SJCRH30 (cell line): ENCODE measurements at regions not wholly inside any gene's neighbourhood (a gene's known extent, or its start where the extent isn't known, plus 50 kb on each side); places are given as distances from the start of the nearest gene placed in this dataset.
A peak's percentile ranks its signal among the peaks of the same experiment; 100 is the strongest.

Experiments
- DNase-seq, 2 experiments: peaks; one replicate each; pipeline ENCODE4 v3.0.0-alpha.2; 2015 to 2020
- H3K27ac ChIP-seq: fragments of 250-450 bp; sonication (Bioruptor Pico); 2 replicates; pipeline ENCODE4 v1.5.1; 2020; ENCODE audit warnings: mild to moderate bottlenecking, moderate library complexity
- H3K27me3 ChIP-seq: fragments of 250-450 bp; sonication (Bioruptor Pico); 2 replicates; pipeline ENCODE4 v1.5.1; 2020; ENCODE audit warnings: mild to moderate bottlenecking, moderate library complexity
- H3K36me3 ChIP-seq: fragments of 250-450 bp; sonication (Bioruptor Pico); 2 replicates; pipeline ENCODE4 v1.5.1; 2020; ENCODE audit warnings: mild to moderate bottlenecking, moderate library complexity
- H3K4me1 ChIP-seq: fragments of 250-450 bp; sonication (Bioruptor Pico); 2 replicates; pipeline ENCODE4 v1.5.1; 2020; ENCODE audit warnings: mild to moderate bottlenecking, moderate library complexity
- H3K4me3 ChIP-seq: fragments of 250-450 bp; sonication (Bioruptor Pico); 2 replicates; pipeline ENCODE4 v1.5.1; 2020; ENCODE audit warnings: mild to moderate bottlenecking, moderate library complexity
- H3K9me3 ChIP-seq: fragments of 250-450 bp; sonication (Bioruptor Pico); replicated peaks from 2 replicates; pipeline ENCODE4 v1.5.1; 2020; ENCODE audit warnings: mild to moderate bottlenecking, moderate library complexity

- Histone ChIP-seq H3K27ac (no peak overlapping the region), H3K36me3 (no peaks in the 10 kb centered on the region), H3K4me3 (no peak overlapping the region), H3K9me3 (no peaks in the 10 kb centered on the region), H3K4me1 (no peaks in the 10 kb centered on the region), H3K27me3 (no peaks in the 10 kb centered on the region)
- DNase-seq: no peak
These were observed 599.9 kb upstream of the RGS18 start for GRCh38 chr1:191558379-191558778.

DNA sequence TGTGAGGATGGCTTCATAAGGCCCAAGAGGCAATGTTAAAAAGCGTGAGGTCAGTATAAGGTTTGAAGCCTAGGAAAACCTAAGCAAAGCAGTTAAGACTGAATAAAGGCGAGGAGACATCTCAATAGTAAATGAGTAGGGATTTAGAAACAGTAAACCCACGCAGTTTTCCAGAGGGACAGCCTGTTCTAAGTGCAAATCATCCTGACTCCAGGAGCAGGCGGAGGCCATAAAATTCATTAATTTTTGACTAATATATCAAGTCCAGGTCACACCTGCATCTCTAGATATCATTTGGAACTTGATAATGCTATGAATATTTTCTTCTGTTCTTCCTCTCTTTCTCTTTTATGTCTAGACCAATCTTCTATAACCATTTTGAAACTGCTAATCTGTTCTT is 597.0 kb upstream of the RGS18 start:
- Histone ChIP-seq H3K27me3 (no peaks in the 10 kb centered on the region), H3K4me3 (no peak overlapping the region), H3K9me3 (no peaks in the 10 kb centered on the region), H3K36me3 (no peaks in the 10 kb centered on the region), H3K4me1 (no peaks in the 10 kb centered on the region), H3K27ac (no peak overlapping the region)
- DNase-seq: no peak

DNA sequence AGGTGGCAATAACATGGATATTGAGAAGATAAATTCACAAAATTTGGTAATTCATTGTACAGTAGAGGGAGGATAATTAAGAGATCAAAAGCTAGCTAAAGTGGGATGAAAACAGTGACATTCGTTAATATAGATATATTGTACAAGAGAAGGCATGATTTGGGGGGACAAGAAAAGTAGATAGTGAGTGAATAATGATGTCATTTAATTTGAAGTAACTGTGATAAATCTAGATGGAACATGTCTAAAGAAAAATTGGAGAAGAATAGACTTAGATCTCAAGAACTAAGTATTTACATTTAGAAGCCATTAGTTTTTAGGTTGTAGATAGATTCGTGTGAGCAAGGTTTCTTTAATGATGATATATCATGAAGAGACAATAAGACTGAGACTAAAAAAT is 594.0 kb upstream of the RGS18 start:
- DNase-seq: no peak
- Histone ChIP-seq H3K9me3 (no peaks in the 10 kb centered on the region), H3K4me1 (no peaks in the 10 kb centered on the region), H3K27ac (no peak overlapping the region), H3K27me3 (no peaks in the 10 kb centered on the region), H3K4me3 (no peak overlapping the region), H3K36me3 (no peaks in the 10 kb centered on the region)

DNA sequence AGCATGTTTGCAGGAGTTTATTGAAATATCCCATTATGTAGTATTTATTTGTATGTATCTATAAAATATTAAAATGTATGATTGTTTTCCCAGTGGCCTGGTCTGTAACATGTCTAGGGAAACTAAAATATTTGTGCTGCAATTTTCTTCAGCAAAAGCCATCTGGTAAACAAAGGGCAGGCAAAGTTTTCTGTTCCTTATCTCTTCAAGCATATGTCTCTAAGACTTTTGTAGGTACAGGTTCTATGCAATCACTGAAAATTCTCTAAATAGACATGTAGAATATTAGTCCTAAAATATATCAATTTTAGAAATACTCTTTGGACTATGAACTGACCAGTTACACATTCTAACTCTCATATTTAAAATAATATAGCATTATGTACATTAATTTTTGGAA is 585.8 kb upstream of the RGS18 start:
- H3K4me3 ChIP-seq: no peak overlapping the region
- H3K36me3 ChIP-seq: no peaks in the 10 kb centered on the region
- H3K27ac ChIP-seq: no peak overlapping the region
- H3K9me3 ChIP-seq: no peaks in the 10 kb centered on the region
- no peak for DNase-seq
- no peaks in the 10 kb centered on the region for H3K4me1 ChIP-seq
- H3K27me3 ChIP-seq: no peaks in the 10 kb centered on the region

DNA sequence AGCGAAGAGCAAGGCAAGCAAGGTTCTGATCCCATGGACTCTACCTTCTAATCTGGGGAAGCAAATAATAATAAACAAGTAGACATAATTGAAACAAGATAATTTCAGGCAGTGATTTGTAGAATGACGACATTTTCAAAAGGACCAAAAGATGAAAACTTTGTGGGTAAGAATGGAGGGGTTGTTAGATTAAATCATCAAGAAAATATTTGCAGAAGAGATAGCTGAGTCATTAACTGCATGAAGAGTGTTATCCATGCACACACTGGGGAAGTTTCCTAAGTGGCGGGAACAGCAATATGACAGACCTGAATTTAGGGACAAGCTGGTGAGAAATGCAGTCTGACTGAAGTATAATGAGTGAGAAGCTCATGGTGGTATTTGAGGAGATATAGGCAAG is 583.1 kb upstream of the RGS18 start:
- H3K27me3 ChIP-seq: no peaks in the 10 kb centered on the region
- H3K4me3 ChIP-seq: no peak overlapping the region
- H3K36me3 ChIP-seq: no peaks in the 10 kb centered on the region
- no peaks in the 10 kb centered on the region for H3K9me3 ChIP-seq
- H3K4me1 ChIP-seq: no peaks in the 10 kb centered on the region
- DNase-seq: no peak
- H3K27ac ChIP-seq: no peak overlapping the region

DNA sequence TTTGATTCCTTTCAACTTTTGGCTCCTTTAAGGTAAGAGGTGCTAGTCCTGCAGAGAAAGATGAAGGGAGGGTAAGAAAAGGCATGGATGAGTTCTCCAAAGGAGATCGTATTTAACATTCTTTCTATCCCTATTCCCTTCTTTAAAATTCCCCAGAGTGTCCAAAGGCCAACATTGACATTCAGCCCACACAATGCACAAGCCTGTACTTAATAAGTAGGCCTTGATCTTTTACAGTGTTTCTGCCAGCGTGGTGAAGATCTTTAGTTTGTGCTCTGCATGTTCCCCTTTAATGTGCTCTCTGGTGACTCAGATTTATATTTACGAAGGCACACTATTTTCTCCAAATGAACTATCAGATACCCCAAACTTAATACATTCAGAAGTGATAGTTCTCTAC is 582.5 kb upstream of the RGS18 start:
- no peaks in the 10 kb centered on the region for H3K27me3 ChIP-seq
- no peak overlapping the region for H3K4me3 ChIP-seq
- no peak for DNase-seq
- H3K9me3 ChIP-seq: no peaks in the 10 kb centered on the region
- no peak overlapping the region for H3K27ac ChIP-seq
- no peaks in the 10 kb centered on the region for H3K4me1 ChIP-seq
- H3K36me3 ChIP-seq: no peaks in the 10 kb centered on the region

DNA sequence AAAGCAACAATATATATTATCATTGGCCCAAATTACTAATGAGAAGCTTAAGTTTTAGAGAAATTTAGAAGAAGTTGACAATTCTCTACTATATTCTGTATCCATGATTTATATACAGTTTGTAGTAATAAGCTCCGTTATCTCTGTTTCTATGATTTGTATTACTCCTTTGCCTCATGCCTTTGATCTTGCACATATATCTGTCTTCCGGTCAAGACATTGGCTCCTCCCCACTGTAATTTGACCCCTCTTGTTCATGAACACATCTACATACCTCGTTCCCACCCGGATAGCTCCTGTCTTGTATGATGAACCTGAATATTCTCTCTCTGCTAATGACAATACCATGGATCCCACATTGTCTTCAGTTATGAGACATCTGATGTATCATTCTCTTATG is 581.0 kb upstream of the RGS18 start:
- Histone ChIP-seq H3K4me1 (no peaks in the 10 kb centered on the region), H3K27ac (no peak overlapping the region), H3K4me3 (no peak overlapping the region), H3K27me3 (no peaks in the 10 kb centered on the region), H3K36me3 (no peaks in the 10 kb centered on the region), H3K9me3 (no peaks in the 10 kb centered on the region)
- DNase-seq: peak in 1 of 2 experiments; percentile 4

DNA sequence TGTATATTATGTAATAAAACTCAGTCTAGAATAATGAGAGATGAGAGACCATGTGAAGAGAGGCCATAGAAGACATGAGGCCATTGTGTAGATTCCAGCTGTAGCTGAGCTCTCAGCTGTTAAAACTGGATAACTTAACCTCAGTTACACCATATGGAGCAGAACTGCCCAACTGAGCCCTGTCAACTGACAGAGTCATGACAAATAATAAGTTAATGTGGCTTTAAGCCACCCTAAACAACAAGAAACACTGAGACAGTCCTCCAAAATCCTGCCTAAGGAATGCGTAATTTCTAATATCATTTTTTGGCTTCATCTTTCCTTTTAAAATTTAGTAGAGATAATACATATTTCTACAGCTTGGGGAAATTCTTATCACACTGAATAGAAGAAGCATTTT is 580.0 kb upstream of the RGS18 start:
- Histone ChIP-seq H3K36me3 (no peaks in the 10 kb centered on the region), H3K9me3 (no peaks in the 10 kb centered on the region), H3K27me3 (no peaks in the 10 kb centered on the region), H3K4me1 (no peaks in the 10 kb centered on the region), H3K27ac (no peak overlapping the region), H3K4me3 (no peak overlapping the region)
- DNase-seq: no peak

- H3K4me1 ChIP-seq: no peaks in the 10 kb centered on the region
- H3K9me3 ChIP-seq: no peaks in the 10 kb centered on the region
- no peak for DNase-seq
- H3K27me3 ChIP-seq: no peaks in the 10 kb centered on the region
- H3K36me3 ChIP-seq: no peaks in the 10 kb centered on the region
- no peak overlapping the region for H3K27ac ChIP-seq
- H3K4me3 ChIP-seq: no peak overlapping the region
These were observed 579.2 kb upstream of the RGS18 start for GRCh38 chr1:191579019-191579418.

- Histone ChIP-seq H3K27me3 (no peaks in the 10 kb centered on the region), H3K4me1 (no peaks in the 10 kb centered on the region), H3K27ac (no peak overlapping the region), H3K36me3 (no peaks in the 10 kb centered on the region), H3K9me3 (no peaks in the 10 kb centered on the region), H3K4me3 (no peak overlapping the region)
- DNase-seq: no peak
These were observed 576.1 kb upstream of the RGS18 start for GRCh38 chr1:191582169-191582568.

- H3K36me3 ChIP-seq: no peaks in the 10 kb centered on the region
- H3K4me1 ChIP-seq: no peaks in the 10 kb centered on the region
- H3K4me3 ChIP-seq: no peak overlapping the region
- DNase-seq: no peak
- H3K27me3 ChIP-seq: no peaks in the 10 kb centered on the region
- no peaks in the 10 kb centered on the region for H3K9me3 ChIP-seq
- H3K27ac ChIP-seq: no peak overlapping the region
These were observed 573.2 kb upstream of the RGS18 start for GRCh38 chr1:191585095-191585494.

GRCh38 chr1:191588905-191589304 is 569.4 kb upstream of the RGS18 start:
- Histone ChIP-seq H3K4me1 (no peaks in the 10 kb centered on the region), H3K27me3 (no peaks in the 10 kb centered on the region), H3K9me3 (no peaks in the 10 kb centered on the region), H3K36me3 (no peaks in the 10 kb centered on the region), H3K27ac (no peak overlapping the region), H3K4me3 (no peak overlapping the region)
- no peak for DNase-seq

- DNase-seq: no peak
- Histone ChIP-seq H3K4me3 (no peak overlapping the region), H3K9me3 (no peaks in the 10 kb centered on the region), H3K4me1 (no peaks in the 10 kb centered on the region), H3K27me3 (no peaks in the 10 kb centered on the region), H3K27ac (no peak overlapping the region), H3K36me3 (no peaks in the 10 kb centered on the region)
These were observed 568.7 kb upstream of the RGS18 start for GRCh38 chr1:191589536-191589935.

GRCh38 chr1:191590578-191590977 is 567.7 kb upstream of the RGS18 start:
- Histone ChIP-seq H3K4me3 (no peak overlapping the region), H3K4me1 (no peaks in the 10 kb centered on the region)

GRCh38 chr1:191592039-191592438 is 566.2 kb upstream of the RGS18 start:
- Histone ChIP-seq H3K27me3 (no peaks in the 10 kb centered on the region), H3K4me1 (no peaks in the 10 kb centered on the region), H3K4me3 (no peak overlapping the region), H3K36me3 (no peaks in the 10 kb centered on the region), H3K9me3 (no peaks in the 10 kb centered on the region), H3K27ac (no peak overlapping the region)
- no peak for DNase-seq

More at GRCh38 chr1:191590578-191590977, 567.7 kb upstream of the RGS18 start:
- Histone ChIP-seq H3K27me3 (no peaks in the 10 kb centered on the region), H3K27ac (no peak overlapping the region), H3K36me3 (no peaks in the 10 kb centered on the region), H3K9me3 (no peaks in the 10 kb centered on the region)
- no peak for DNase-seq

DNA sequence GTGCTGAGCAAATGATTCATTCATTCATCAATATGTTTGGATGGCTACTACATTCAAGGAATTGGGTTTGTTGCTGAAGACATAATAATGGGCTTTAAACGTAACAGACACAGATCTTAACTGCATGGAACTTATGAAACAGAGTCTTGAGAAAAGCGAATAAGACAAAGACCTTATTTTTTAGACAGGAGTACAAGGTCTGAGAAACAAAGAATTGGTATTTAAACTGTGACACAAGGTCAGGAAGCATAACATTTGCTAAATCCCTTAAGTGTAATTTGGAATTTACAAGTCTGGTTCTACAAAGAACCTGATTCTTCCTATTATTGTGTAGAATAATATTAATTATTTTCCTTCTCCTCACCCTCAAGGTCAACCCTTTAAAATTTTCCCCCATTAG is 565.4 kb upstream of the RGS18 start:
- Histone ChIP-seq H3K27me3 (no peaks in the 10 kb centered on the region), H3K4me3 (no peak overlapping the region), H3K4me1 (no peaks in the 10 kb centered on the region), H3K36me3 (no peaks in the 10 kb centered on the region), H3K27ac (no peak overlapping the region), H3K9me3 (no peaks in the 10 kb centered on the region)
- DNase-seq: no peak

- H3K27me3 ChIP-seq: no peaks in the 10 kb centered on the region
- H3K9me3 ChIP-seq: no peaks in the 10 kb centered on the region
- DNase-seq: no peak
- H3K36me3 ChIP-seq: no peaks in the 10 kb centered on the region
- no peaks in the 10 kb centered on the region for H3K4me1 ChIP-seq
- no peak overlapping the region for H3K4me3 ChIP-seq
- no peak overlapping the region for H3K27ac ChIP-seq
These were observed 563.1 kb upstream of the RGS18 start for GRCh38 chr1:191595170-191595569.
